NOMO-1 treated with dmso at 0.1 percent for 144 hours (cell line): ENCODE measurements at regions not wholly inside any gene's neighbourhood (a gene's known extent, or its start where the extent isn't known, plus 50 kb on each side); places are given as distances from the start of the nearest gene placed in this dataset.
A peak's percentile ranks its signal among the peaks of the same experiment; 100 is the strongest.

Experiments used
- DNase-seq: peaks from one replicate; lab custom pipeline; 2025; ENCODE audit not compliant: unreplicated experiment; lab: John Stamatoyannopoulos, UW

DNA sequence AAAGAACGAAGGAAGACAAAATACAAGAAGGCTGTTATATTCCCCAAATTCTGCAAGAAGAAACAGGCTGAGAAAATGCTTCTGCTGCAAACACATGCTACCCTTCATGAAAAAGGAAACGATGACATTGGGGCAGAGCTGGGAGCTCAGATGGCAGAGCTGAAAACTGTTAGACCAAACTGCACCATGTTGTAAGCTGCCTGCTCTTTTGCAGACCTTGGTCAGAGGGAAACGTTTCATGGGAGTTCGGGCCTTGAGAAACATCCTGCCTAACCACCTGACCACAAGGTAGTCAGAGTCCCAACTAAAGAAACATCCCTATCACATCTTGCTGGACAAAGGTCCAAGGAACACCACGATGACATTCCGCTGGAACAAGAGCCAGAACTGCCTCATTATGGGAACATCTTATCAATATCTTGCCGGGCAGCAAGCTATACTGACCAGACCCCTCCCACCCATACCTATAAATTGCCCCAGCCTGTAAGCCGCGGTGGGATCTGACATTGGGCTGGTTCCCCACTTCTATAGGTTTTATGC is 110.7 kb upstream of the CTSC start:
- DNase-seq = no peak

- DNase-seq = no peak
These were observed 109.7 kb upstream of the CTSC start for GRCh38 chr11:88447281-88447680.

DNA sequence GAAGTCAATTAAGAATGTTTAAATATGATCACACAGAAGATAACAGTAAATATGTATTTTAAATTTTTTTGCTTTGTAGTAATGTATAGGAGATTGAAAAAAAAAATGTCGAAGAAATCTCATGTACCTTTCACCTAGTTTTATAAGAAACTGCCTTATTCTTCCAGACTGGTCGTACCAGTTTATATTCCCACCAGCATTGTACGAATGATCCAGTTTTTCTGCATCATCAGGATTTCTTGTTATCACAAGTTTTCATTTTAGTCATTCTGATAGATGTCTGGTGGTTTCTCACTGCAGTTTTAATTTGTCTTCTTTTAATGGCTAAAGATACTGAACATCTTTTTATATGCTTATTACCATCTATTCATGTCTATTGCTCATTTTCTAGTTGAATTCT is 101.8 kb upstream of the CTSC start:
- no peak for DNase-seq

- no peak for DNase-seq
These were observed 101.2 kb upstream of the CTSC start for GRCh38 chr11:88438721-88439120.

DNA sequence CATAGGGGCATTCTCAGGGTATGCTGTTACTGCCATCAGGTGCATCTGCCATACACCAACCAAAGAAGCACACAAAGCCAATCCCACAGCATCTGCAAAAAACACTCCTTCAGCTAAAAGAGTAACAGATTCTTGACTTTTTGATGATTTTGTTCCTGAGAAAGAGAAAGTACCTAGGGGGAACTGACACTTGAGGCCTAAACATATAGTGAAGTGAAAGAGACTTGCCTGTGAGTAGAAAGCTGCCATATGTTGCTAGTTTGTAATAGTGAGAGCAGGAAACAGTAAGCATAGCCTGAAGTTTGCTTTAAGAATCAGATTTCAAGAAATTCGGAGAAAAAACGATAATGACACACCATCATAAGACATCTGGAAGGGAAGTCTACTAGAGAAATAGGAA is 97.9 kb upstream of the CTSC start:
- DNase-seq = no peak

DNA sequence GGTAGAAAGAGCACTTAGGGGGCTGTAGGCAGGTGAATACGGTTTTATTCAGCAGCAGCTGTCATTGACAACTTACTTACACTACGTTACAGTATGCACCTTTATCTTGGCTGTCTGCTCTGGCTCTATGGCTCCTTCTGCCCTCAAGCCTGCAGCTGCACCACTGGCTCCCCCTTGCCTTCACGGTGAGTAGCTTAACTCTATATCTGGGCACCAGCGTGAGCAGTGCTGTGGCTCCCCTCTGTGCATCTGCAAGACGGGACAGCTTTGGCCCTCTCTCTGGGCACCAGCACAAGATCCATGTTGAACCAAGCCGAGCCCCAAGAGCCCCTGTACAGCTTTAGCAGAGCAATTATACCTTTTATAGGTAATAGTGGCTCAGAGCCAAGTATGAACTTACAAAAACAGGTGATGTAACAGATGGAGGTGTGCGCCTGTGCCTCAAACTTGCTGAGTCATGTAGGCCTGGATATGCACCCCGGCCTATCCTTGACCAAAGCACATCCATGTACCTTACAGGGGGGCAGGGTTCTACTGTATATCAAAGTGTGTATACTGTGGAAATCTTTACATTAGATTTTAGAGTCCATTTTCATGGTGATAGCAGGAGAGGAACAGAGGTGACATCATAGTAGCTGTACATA is 96.9 kb upstream of the CTSC start:
- no peak for DNase-seq

DNA sequence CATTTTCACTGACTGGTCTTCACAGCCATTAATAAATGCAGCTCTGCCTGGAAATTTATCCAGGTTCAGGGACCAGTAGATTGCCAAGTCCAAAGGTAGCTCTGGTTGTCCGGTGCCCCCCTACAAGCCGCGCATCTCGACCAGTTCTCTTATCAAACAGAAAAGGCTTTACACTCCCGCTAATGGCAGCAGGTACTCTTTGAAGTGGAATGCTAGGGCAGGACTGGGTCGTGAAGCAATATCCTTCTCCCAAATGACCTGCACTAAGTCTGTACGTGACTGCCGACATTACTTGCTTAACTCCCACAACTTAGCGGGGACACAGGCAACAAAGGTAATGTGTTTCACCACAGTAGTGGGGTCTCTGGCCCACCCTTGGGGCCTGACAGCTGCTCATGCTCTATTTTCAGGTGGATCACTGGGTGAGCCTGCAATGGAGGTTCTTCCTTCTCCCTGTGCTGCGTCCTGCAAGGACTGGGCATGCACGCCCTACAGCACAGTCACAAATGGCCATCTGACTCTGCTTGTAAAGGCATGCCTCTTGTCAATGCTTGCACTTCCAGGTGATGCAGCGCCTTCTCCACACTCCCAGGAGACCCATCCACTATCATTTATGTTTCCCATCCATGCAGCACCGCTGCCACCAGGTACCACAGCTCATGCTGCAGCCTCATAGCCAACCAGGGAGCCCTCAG is 96.1 kb upstream of the CTSC start:
- no peak for DNase-seq

- no peak for DNase-seq
These were observed 94.3 kb upstream of the CTSC start for GRCh38 chr11:88431675-88432341.

GRCh38 chr11:88428959-88429358 is 91.4 kb upstream of the CTSC start:
- no peak for DNase-seq

DNA sequence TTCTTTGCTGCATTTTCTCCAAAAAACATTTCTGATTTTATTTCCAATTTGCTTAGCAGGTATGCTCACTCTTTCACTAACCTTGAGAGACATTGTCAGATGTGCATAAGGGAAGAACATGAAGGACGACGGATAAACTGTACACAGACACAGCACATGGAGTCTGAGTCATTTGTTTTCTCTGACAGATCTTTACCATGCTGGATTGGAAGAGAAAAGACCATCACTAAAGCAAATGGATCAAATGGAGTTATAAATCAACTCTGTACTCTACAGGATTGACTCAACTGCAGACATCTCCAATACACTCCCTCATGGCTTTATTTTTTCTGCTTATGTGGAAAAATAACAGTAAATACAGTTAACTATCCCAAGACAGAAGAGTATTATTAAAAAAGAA is 90.2 kb upstream of the CTSC start:
- no peak for DNase-seq

DNA sequence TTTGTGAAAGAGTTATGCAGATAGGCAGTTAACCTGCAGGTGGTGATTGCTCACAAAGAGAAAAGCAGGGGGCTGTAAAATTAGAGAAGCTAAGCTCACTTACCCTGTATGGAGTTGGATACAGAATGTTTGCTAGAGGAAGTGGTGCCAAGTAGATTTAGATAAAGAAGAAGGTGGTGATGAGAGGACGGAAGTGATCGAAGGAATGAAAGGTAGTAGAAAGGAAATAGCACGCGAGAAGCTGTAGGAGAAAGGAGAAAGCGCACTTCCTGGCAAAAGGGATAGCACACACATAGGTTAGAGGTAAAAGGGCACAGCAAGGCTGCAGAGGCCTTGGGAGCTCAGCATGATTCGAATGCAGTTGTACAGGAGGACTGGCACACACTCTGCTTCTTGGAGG is 87.3 kb upstream of the CTSC start:
- DNase-seq = no peak

DNA sequence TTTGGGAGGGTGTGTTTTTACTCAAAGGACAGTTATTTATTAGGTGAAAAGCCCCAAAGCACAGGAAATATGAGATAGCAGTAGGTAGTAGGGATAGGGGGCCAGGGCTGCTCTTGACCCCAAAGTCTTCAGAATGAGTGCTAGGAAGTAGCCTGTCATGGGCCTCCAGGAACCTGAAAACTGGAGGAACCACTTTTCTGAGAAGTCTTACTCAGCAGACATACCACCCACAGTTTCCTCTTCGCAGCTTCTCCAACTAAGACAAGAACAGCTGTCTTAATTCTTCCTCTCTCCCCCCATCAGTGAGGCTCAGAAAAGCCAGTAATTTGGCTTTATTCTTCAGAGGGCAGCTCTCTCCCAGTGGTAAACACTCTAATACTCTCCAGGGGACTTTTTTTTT is 84.0 kb upstream of the CTSC start:
- no peak for DNase-seq

DNA sequence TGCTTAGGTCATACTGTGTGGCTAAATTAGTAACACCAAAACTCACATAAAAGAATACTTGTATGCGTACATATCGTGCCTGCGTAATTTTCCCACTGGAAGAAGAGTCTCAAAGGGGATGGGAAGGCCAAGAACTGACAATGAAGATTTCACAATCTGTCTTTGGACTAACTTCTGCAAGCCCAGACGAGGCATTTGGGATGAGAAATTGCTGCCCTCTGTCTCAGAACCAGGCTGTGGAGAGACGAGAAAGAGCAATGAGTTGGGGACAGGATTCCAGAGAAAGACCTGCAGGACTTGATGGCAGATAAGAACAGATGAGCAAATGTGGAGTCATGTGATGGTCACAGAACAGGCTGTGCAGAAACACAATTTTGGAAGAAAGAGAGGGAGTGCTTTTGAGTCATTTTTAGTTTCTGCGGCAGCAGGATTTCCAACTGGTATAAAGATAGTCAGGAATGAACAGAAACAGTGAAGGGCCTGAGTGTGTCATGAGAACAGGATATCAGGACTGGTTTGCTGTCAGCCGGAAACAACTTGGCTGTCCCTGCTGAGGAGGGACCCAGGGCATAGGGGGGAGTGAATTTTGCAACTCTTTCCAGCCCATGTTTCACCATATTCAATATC is 82.7 kb upstream of the CTSC start:
- no peak for DNase-seq

GRCh38 chr11:88418508-88418907 is 81.0 kb upstream of the CTSC start:
- no peak for DNase-seq

DNA sequence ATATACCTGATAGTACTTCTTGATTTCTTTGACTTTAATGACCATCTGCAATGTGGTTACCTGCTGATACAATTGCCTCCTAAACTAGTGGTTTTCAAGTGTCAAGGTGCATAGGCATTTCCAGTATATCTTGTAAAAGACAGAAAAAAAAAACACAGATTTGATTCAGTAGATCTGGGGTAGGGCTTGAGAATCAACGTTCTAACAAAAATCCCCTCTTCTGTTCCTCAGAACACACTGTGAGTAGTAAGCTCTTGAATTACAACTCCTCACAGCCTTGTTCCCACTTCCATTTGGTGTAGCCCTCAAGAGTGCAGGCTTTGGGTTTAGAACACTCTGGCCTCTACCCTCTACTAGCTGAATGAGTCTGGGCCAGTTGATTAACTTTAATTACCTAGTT is 78.0 kb upstream of the CTSC start:
- no peak for DNase-seq

GRCh38 chr11:88414981-88415413 is 77.5 kb upstream of the CTSC start:
- DNase-seq = no peak

GRCh38 chr11:88414385-88414861 is 76.9 kb upstream of the CTSC start:
- peak; percentile 14 for DNase-seq

- no peak for DNase-seq
These were observed 73.7 kb upstream of the CTSC start for GRCh38 chr11:88411265-88411664.

- DNase-seq = no peak
These were observed 73.1 kb upstream of the CTSC start for GRCh38 chr11:88410656-88411055.

- no peak for DNase-seq
These were observed 72.5 kb upstream of the CTSC start for GRCh38 chr11:88410056-88410455.

DNA sequence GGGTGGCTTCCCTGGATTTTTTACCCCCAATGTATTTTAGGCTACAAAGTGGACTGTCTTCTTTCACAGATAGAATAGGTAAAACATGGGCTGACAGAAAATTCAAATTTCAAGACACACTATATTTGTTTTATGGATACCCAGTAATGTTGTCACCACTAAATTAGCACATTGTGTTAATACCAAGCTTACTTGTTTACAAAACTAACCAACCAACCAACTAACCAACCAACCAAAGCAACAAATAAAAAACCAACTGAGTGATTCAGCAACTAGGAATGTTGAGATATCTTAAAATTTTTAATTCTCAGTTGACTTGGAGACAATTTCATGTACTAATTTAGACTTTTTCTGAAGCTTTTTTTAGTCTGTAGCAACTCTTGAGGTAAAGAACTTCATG is 69.3 kb upstream of the CTSC start:
- no peak for DNase-seq

DNA sequence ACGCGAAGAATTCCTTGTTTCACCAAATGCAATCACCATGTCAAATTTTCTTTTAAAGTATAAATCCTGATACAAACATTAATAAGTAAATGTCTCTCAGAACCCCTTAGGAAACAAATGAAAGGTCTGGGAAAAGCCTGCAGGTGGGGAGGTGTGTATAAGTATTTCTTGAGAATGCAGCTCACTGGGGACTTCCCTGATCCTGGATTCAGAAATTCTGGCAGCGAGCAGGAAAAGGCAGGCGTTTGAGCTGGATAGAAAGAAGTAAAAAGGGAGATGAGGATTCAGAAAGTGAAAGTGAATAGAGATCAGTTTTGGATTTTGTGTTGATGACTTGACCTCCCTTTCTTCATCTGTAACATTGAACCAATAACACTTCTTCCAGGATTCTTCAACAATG is 68.3 kb upstream of the CTSC start:
- DNase-seq = no peak
